Tibial artery (tissue), 4 donors: ENCODE measurements at regions not wholly inside any gene's neighbourhood (a gene's known extent, or its start where the extent isn't known, plus 50 kb on each side); places are given as distances from the start of the nearest gene placed in this dataset.

Experiments used
- DNase-seq, 2 donors: peaks; one replicate each; pipeline ENCODE4 v3.0.0-alpha.2; 2019
- H3K27ac ChIP-seq, 2 donors: fragments of 200-600 bp; sonication (generic) in 1 of 2; 1 replicate in 1 of 2; 2 replicates in 1 of 2; pipeline ENCODE4 v1.5.1; 2018 to 2019; ENCODE audit warnings: mild to moderate bottlenecking in 1 of 2
- H3K27me3 ChIP-seq, 2 donors: fragments of 200-600 bp; sonication (generic) in 1 of 2; one replicate each; pipeline versions ENCODE4 v1.5.1 to v1.6.0; 2016 to 2019
- H3K36me3 ChIP-seq, 3 donors: fragments of 200-600 bp; sonication (generic) in 2 of 3; one replicate each; pipeline ENCODE4 v1.5.1; 2016 to 2019; ENCODE audit warnings: mild to moderate bottlenecking in 2 of 3
- H3K4me1 ChIP-seq, 4 donors: fragments of 200-600 bp; sonication (generic) in 2 of 4; 1 replicate in 3 of 4; 2 replicates in 1 of 4; pipeline ENCODE4 v1.5.1; 2016 to 2019
- H3K4me3 ChIP-seq, 2 donors: fragments of 200-600 bp; sonication (generic) in 1 of 2; 1 replicate in 1 of 2; 2 replicates in 1 of 2; pipeline ENCODE4 v1.5.1; 2018 to 2019; ENCODE audit warnings: mild to moderate bottlenecking in 2 of 2
- H3K9me3 ChIP-seq, 3 donors: fragments of 200-600 bp; sonication (generic) in 1 of 3; one replicate each; pipeline ENCODE4 v1.5.1; 2016 to 2019
- CTCF ChIP-seq, 2 experiments: fragments of 200-600 bp in 1 of 2; fragments of 450-650 bp in 1 of 2; IDR thresholded peaks; one replicate each; pipeline ENCODE4 v1.5.1; 2017 to 2019; ENCODE audit warnings: antibody characterized with exemption in 2 of 2, mild to moderate bottlenecking in 1 of 2, moderate library complexity in 1 of 2
- intact Hi-C: fragments of 100-400 bp; cut with DNase I; formaldehyde crosslinking; loops from one replicate; pipeline ENCODE4 v1.15.0; 2023; ENCODE audit warnings: low total_unique reads

GRCh38 chr4:45186249-45186648, 459.9 kb upstream of the GNPDA2 start:
- no peaks in the 10 kb centered on the region for H3K27me3 ChIP-seq
- H3K4me3 ChIP-seq, result no peak overlapping the region
- peaks cover 0 to 12% (median 2%) of the 10 kb centered on the region in 4 donors for H3K4me1 ChIP-seq
- no peak for DNase-seq
- no peak for TF ChIP-seq CTCF (IDR thresholded peaks at IDR 0.05)
- no peaks in the 10 kb centered on the region for H3K36me3 ChIP-seq
- H3K27ac ChIP-seq, result no peak overlapping the region
- no peaks in the 10 kb centered on the region for H3K9me3 ChIP-seq
- intact Hi-C loops, result no loop called here

DNA sequence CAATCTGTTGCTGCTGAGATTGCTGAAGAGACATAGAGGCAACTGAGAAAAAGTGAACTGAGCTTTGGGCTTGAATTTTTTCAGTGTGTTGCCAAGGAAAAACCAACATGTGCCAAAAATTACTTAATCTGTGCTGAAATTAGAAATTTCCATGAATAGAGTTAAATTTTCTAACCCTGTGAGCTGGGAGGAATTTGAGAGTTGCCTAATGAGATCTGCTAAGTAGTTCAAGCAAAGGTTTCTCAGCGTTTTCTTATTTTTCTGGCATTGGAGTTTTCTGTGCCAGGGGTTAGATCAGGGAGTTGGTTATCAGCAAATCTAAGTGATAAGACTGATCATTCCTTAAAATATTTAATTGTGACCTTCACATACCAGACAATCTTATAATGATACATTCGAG, 457.5 kb upstream of the GNPDA2 start:
- no peak for DNase-seq
- no peak overlapping the region for H3K27ac ChIP-seq

DNA sequence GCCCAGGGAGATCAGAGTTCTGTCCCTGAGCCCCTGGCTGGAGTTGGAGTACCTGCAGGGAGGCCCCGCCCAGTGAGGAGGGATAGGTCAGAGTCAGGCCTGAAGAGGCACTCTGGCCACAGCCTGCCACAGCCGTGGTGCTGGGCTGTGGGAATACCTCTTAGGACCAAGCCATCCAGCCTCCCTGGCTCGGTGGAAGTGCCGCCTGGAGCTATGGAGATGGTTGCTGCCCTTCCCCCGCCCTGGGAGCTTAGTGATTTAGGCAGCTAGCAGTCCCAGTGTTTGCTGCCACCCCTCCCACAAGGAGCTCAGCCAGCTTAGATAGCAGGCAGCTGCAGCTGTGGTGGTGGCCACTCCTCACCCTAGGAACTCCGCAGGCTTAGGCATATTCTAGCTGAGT, 446.3 kb upstream of the GNPDA2 start:
- Histone ChIP-seq H3K27me3 (no peaks in the 10 kb centered on the region), H3K36me3 (no peaks in the 10 kb centered on the region), H3K4me1 (no peaks in the 10 kb centered on the region), H3K4me3 (no peak overlapping the region), H3K27ac (no peak overlapping the region), H3K9me3 (no peaks in the 10 kb centered on the region)
- intact Hi-C loops, result no loop called here
- DNase-seq, result no peak
- TF ChIP-seq CTCF (IDR thresholded peaks at IDR 0.05), result no peak

More for the DNA sequence above, 457.5 kb upstream of the GNPDA2 start:
- intact Hi-C loops, result no loop called here
- peaks cover 0 to 12% (median 2%) of the 10 kb centered on the region in 4 donors for H3K4me1 ChIP-seq
- no peak overlapping the region for H3K4me3 ChIP-seq
- no peaks in the 10 kb centered on the region for H3K9me3 ChIP-seq
- no peaks in the 10 kb centered on the region for H3K36me3 ChIP-seq
- H3K27me3 ChIP-seq, result no peaks in the 10 kb centered on the region
- TF ChIP-seq CTCF (IDR thresholded peaks at IDR 0.05), result no peak

DNA sequence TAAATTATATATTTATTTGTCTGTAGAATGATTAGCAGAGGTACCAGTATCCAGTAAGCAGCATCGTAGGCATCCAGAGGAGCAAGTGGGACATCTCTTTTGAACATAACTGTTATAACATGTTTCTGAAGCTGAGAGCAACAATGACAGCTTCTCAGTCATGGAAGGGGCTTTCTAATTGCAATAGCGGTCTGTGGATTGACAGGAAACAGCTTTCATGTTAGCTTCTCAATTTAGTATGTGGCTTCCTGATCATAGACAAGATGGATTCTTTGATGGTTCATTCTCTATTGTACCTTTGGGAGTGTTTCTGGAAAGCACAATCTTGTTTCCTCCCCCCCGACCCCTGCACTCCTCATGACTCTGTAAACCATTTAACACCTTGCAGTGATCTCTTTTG, 434.6 kb upstream of the GNPDA2 start:
- TF ChIP-seq CTCF (IDR thresholded peaks at IDR 0.05), result no peak
- Histone ChIP-seq H3K27me3 (no peaks in the 10 kb centered on the region), H3K9me3 (no peaks in the 10 kb centered on the region), H3K27ac (no peak overlapping the region), H3K4me3 (no peak overlapping the region), H3K36me3 (no peaks in the 10 kb centered on the region), H3K4me1 (no peaks in the 10 kb centered on the region)
- DNase-seq, result no peak
- intact Hi-C loops, result no loop called here

- Histone ChIP-seq H3K9me3 (no peaks in the 10 kb centered on the region), H3K27ac (no peak overlapping the region), H3K36me3 (no peaks in the 10 kb centered on the region), H3K4me3 (no peak overlapping the region), H3K27me3 (no peaks in the 10 kb centered on the region), H3K4me1 (no peaks in the 10 kb centered on the region)
- DNase-seq, result no peak
- TF ChIP-seq CTCF (IDR thresholded peaks at IDR 0.05), result no peak
- intact Hi-C loops, result no loop called here
These were observed 428.9 kb upstream of the GNPDA2 start for GRCh38 chr4:45155081-45155777.

DNA sequence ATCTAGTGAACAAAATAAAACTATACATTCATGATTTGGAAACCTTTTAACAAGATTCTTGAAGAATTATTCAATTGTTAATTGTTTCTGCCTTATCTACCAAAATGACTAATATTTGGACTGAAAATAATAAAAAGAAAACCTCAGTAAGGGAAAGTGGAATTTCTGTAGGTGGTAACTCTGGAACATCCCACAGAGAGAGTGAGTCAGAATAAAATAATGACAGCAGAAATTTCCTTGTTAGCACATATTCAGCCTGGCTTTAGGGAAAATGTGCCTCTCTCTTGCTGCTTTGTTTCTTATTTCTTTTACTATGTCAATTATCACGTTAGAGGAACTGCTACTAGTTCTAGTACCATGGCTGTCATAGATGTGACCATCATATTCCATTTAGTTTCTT, 421.5 kb upstream of the GNPDA2 start:
- Histone ChIP-seq H3K36me3 (no peaks in the 10 kb centered on the region), H3K27ac (no peak overlapping the region), H3K4me1 (no peaks in the 10 kb centered on the region), H3K4me3 (no peak overlapping the region), H3K27me3 (no peaks in the 10 kb centered on the region), H3K9me3 (no peaks in the 10 kb centered on the region)
- DNase-seq, result no peak
- TF ChIP-seq CTCF (IDR thresholded peaks at IDR 0.05), result no peak
- intact Hi-C loops, result no loop called here
